SK-N-MC (cell line): ENCODE measurements at regions not wholly inside any gene's neighbourhood (a gene's known extent, or its start where the extent isn't known, plus 50 kb on each side); places are given as distances from the start of the nearest gene placed in this dataset.

Experiments
- EZH2 ChIP-seq: fragments of 200-600 bp; sonication (generic); IDR thresholded peaks from one replicate; pipeline ENCODE4 v1.6.1; 2017; ENCODE audit warnings: antibody characterized with exemption
- FOXP2 ChIP-seq: optimal IDR thresholded peaks from 2 replicates; pipeline ENCODE3; 2011; ENCODE audit warnings: mild to moderate bottlenecking, moderate library complexity; ENCODE audit not compliant: insufficient read depth; ENCODE audit errors: extremely low read length, control extremely low read depth
- POLR2AphosphoS5 ChIP-seq: IDR thresholded peaks from 2 replicates; pipeline ENCODE4 v1.6.1; 2012; ENCODE audit warnings: mild to moderate bottlenecking, low read depth, low read length, borderline replicate concordance

- TF ChIP-seq EZH2, result no peak
- no peak for TF ChIP-seq POLR2AphosphoS5
- TF ChIP-seq FOXP2, result no peak
Measured at GRCh38 chr5:91824406-91824805, 441.3 kb upstream of the ARRDC3 start.
